ENCODE measurements at regions not wholly inside any gene's neighbourhood (a gene's known extent, or its start where the extent isn't known, plus 50 kb on each side); places are given as distances from the start of the nearest gene placed in this dataset.

GRCh38 chr4:144202081-144202480 lies 61.6 kb upstream of the GYPA start:
- FAIRE-seq = no peak

DNA sequence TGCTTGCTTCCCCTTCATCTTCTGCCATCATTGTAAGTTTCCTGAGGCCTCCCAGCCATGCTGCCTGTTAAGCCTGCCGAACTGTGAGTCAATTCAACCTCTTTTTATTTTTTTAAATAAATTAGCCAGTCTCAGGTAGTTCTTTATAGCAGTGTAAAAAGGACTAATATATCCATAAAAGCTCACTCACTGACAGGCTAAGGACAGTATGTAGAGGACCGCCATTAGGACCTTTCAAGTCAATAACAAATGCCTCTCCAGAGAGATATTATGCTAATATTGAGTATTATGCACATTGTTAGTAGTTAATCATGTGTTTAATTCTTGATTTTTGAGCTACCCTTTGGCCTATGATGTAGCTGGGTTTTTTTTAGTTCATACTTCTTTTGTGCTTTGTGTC lies 62.6 kb upstream of the GYPA start:
- FAIRE-seq = no peak

GRCh38 chr4:144204431-144204830 lies 63.9 kb upstream of the GYPA start:
- no peak for FAIRE-seq

DNA sequence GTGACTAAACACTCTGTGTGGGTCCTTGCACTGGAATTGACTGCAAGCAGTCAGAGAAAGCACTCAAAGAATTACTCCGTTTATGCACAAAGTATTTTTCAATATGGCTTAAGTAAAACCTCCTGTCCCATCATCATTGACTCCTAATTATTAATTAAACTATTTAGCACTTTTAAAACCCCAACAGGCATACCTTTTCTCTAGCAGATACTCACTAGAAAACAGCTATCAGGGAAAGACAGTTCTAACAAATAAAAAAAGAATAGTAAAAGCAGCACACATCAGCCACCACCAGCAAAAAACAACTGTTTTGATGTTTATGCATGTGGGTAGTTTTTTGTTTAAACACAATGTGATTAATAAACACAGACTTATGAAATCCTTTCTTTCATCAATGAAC lies 66.2 kb upstream of the GYPA start:
- no peak for FAIRE-seq

GRCh38 chr4:144208074-144208473 lies 67.6 kb upstream of the GYPA start:
- no peak for FAIRE-seq

DNA sequence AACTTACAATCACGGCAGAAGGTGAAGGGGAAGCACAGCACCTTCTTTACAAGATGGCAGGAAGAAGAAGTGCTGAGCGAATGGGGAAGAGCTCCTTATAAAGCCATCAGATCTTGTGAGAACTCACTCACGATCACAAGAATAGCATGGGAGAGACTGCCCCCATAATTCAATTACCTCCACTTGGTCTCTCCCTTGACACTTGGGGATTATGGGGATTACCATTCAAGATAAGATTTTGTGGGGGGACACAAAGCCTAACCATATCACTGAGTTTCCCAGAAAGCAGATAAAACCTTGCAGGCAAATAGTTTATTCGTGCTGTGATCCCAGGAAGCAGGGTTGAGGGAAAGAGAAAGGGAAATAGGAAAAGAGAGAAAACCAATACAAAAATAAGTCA lies 69.0 kb upstream of the GYPA start:
- no peak for FAIRE-seq

- FAIRE-seq = no peak
Observed at GRCh38 chr4:144213371-144213770, 72.9 kb upstream of the GYPA start.

GRCh38 chr4:144223149-144223548 lies 82.6 kb upstream of the GYPA start:
- no peak for FAIRE-seq

DNA sequence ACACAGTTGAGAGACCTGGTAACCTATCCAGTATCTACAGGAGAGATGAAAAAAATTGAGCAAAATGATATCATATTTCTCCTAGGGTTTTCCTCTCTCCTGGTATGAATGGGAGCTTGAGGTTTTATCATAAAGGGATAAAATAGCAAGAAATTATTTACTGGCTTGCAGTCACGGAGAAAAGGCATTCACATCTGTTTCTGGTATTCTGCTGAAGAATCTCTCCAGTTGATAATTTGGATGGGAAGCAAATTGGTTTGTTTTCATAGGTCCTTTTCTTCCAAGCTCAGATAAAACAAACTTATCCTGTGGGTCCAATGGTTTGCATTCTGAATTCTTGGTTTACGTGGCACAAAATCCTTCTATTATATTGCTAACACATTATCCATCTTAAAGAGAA lies 83.1 kb upstream of the GYPA start:
- FAIRE-seq = no peak

DNA sequence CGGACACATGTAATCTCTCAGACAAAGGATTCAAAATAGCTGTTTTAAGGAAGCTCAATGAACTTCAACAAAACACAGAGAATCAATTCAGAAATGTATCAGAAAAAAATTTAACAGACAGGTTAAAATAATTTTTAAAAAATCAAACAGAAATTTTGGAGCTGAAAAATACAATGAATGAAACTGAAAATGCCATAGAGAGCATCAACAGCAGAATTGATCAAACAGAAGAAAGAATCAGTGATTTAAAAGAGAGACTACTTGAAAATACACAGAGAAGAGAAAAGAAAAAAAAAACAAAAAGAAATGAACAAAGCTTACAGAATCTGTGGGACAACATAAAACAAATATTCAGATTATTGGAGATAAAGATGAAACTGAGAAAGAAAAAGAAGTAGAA lies 118.8 kb upstream of the GYPA start:
- no peak for FAIRE-seq

- FAIRE-seq = no peak
Observed at GRCh38 chr4:144267084-144267483, 126.6 kb upstream of the GYPA start.

GRCh38 chr4:144280688-144281087 lies 140.2 kb upstream of the GYPA start:
- FAIRE-seq = no peak

- no peak for FAIRE-seq
Observed at GRCh38 chr4:144283526-144283925, 143.0 kb upstream of the GYPA start.

GRCh38 chr4:144284026-144284425 lies 143.5 kb upstream of the GYPA start:
- FAIRE-seq = peak; percentile 98

DNA sequence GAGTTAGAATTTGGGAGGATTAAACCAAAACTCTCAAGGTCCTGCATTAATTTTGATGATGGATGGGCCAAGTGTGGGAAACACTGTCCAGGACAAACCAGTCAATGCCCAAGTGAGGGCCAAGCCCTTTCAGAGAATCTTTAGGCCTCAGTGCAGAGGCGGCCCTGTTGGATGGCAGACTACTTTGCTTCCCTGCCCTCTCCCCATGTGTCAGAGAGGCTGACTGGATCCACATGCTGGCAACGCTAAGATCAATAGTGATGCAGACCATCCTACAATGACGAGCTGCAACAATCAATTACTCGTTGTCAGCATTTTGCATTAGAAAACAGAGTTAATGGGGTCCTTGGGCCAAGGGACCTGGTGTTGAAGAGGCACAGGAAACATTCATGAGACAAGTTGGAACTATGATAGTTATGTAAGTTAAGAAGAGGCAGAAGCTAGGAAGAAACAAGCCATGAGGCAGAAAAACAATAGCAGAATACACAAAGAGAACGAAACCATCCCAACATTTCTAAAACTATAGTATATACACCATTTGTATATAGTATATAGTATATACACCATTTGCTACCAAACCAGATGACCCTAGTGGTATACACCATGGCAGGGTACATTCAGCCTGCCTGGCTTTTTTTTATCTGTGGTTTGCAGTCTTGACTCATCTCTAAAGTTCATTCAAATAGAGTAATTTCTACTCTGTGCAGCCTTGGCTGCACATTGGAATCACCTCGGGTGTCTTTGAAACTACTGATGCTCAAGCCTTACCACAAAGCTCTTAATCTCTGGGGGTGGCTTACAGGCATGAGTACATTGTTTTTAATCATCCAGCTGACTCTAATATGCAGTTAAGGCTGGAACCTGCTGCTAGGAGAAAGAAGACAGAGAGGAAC lies 147.7 kb upstream of the GYPA start:
- FAIRE-seq = no peak

DNA sequence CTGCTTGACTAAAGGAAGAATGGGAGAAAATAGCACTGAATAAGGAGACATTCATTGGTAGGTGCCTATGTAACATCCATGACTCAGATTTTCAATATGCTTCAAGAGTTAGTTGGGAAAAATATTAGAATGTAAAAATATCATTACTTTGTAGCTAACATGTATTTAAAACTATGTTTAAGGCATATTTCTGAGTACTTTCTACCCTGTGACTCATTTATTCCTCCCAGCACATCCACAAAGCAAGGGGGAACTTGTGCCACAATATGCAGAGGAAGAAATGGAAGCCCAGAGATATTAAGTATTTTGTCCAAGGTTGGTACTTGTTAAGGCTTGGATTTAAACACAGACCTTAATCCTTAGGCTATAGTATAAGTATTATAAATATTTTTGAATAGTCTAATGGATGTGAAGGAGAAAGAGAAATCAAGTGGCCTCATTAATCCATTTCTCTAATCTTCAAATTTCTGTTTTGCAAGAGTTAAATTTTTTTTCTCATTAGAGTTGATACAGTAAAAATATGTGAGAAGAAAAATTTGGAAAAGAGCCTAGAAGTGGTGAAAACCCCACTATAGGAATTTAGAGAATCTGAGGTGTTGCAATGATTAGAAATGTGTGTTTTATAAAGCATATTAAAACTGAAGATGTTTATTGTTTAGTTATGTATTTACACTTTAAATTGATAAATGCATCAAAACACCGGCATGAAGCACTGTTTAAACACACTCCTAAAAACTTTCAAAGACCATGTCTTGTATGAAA lies 149.3 kb upstream of the GYPA start:
- no peak for FAIRE-seq

DNA sequence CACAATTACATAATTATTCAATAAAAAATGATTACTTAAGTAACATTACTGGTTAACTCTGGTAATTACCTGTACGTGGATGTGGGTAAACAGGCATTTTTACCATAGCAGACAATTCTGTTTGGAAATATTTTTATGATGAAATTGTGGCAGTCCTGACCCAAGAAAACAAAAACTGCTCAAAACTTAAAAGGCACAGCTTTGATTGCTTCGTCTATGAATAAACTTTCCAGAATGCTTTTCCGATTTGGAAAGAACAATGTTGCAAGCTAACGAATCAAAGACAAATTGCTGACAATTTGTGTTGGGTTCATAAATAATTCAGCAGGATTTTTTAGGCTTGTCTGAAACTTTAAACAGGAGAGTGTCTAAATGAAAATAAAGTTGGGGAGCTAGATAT lies 150.6 kb upstream of the GYPA start:
- no peak for FAIRE-seq

- no peak for FAIRE-seq
Observed at GRCh38 chr4:144294211-144294610, 153.7 kb upstream of the GYPA start.

GRCh38 chr4:144295286-144295995 lies 154.9 kb upstream of the GYPA start:
- FAIRE-seq = no peak

DNA sequence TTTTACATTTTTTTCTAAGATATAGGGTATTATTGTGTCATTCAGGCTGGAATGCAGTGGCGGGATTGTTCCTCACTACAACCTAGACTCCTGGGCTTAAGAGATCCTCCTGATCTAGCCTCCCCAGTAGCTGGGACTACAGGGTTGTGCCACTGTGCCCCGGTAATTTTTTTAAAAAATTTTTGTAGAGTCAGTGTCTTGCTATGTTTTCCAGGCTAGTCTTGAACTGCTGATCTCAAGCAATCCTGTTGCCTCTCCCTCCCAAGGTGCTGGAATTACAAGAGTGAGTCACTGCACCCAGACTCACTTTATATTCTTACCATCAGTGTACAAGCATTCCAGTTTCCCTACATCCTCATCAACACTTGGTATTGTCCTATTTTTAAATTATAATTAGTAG lies 156.4 kb upstream of the GYPA start:
- FAIRE-seq = no peak

- FAIRE-seq = no peak
Observed at GRCh38 chr4:144298519-144298918, 158.0 kb upstream of the GYPA start.

DNA sequence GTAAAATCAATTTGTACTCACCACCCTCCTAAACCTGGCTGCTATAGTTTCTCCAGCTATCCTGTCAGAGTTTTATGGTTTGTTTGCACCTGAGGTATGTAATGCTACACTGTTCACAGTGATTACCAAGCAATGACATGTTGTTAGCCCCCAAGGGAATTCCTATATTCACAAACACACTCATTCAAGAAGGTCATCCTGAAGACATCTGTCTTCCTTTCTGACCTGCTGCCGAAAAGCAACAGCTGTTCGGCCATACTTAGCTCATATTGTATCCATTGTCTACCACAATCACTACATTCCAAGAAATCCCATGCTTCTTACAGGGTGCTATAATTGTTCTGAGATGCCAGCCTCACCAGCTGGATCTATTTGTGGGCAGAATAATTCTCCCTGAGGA lies 160.1 kb upstream of the GYPA start:
- no peak for FAIRE-seq

DNA sequence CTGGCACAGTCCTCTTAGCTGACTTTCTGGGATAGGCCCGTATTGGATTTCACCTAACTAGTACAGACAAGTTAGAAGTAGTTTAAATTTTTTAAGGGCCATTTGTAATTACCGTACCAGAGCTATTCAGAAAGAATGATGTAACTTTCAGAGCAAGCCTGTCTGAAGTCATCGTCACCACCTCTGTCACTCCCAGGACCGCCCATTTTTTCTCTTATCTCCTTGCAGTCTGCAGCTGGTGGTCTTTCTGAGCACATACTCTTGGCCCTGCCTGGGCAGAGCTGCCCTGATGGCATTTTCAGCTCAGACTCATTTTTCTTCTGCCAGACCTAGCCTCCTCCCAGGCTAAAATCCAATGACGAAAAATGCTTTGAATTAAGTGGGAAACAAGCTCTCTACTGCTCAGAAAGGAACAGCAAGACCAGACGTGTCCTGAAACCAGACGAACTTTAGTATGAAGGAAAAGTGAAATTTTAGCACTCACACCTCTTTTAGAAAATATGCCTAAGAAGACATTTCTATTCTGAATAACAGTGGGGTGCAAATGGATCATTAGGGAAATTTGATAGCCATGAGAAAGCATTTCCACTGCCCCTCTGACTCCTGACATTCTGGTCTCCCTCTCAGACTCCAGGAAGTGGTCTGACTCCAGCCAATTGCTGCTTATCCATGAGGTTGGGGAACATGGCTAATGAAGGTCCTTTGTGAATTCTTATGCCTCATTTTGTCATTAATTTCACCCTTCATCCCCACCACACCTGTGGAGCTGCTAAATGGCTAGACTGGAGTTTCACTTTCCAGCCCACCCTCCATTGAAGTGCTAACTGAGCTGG lies 162.4 kb upstream of the GYPA start:
- no peak for FAIRE-seq

Measured in endometrium (tissue), 2 donors.